Neural cell (in vitro differentiated cells): ENCODE measurements at regions not wholly inside any gene's neighbourhood (a gene's known extent, or its start where the extent isn't known, plus 50 kb on each side); places are given as distances from the start of the nearest gene placed in this dataset.

Experiments used
- H2AFZ ChIP-seq: fragments of 200-600, 300-800 bp; sonication (generic), shearing (Covaris generic); 2 replicates; pipeline ENCODE4 v1.6.0; 2014; ENCODE audit warnings: low read depth, mild to moderate bottlenecking, antibody characterized with exemption, low read length, moderate library complexity
- H3F3A ChIP-seq: fragments of 200-600 bp; shearing (Covaris generic); 2 replicates; pipeline ENCODE4 v1.6.1; 2016; ENCODE audit warnings: mild to moderate bottlenecking, moderate library complexity, mixed read lengths, antibody characterized with exemption, low read length; ENCODE audit not compliant: insufficient read depth, poor library complexity, severe bottlenecking
- H3K27ac ChIP-seq: fragments of 200-600, 300-800 bp; sonication (generic), shearing (Covaris generic); 2 replicates; pipeline ENCODE4 v1.5.1; 2014; ENCODE audit warnings: mild to moderate bottlenecking, low read length, moderate library complexity
- H3K27me3 ChIP-seq: fragments of 300-800, 200-600 bp; sonication (generic), shearing (Covaris generic); 2 replicates; pipeline ENCODE4 v1.6.0; 2014; ENCODE audit warnings: mild to moderate bottlenecking, low read depth, low read length, moderate library complexity; ENCODE audit not compliant: insufficient read depth
- H3K36me3 ChIP-seq: fragments of 300-800, 200-600 bp; sonication (generic), shearing (Covaris generic); 2 replicates; pipeline ENCODE4 v1.5.1; 2014; ENCODE audit warnings: mild to moderate bottlenecking, antibody characterized with exemption, low read length, moderate library complexity; ENCODE audit not compliant: insufficient read depth
- H3K4me2 ChIP-seq: fragments of 300-800, 200-600 bp; sonication (generic), shearing (Covaris generic); 2 replicates; pipeline ENCODE4 v1.6.0; 2014; ENCODE audit warnings: mild to moderate bottlenecking, low read length
- H3K4me3 ChIP-seq: fragments of 300-800, 200-600 bp; sonication (generic), shearing (Covaris generic); 2 replicates; pipeline ENCODE4 v1.5.1; 2014; ENCODE audit warnings: mild to moderate bottlenecking, low read length, moderate library complexity
- H3K79me2 ChIP-seq: fragments of 200-600 bp; shearing (Covaris generic); replicated peaks from 2 replicates; pipeline ENCODE4 v1.6.0; 2014; ENCODE audit warnings: mild to moderate bottlenecking, low read length, moderate library complexity; ENCODE audit not compliant: insufficient read depth
- H3K9ac ChIP-seq: fragments of 300-800, 200-600 bp; sonication (generic), shearing (Covaris generic); 2 replicates; pipeline ENCODE4 v1.6.1; 2016; ENCODE audit warnings: mild to moderate bottlenecking, low read length, mixed read lengths
- H3K9me2 ChIP-seq: fragments of 200-600 bp; shearing (Covaris generic); 2 replicates; pipeline ENCODE4 v1.6.1; 2016; ENCODE audit warnings: mild to moderate bottlenecking, low read length, mixed read lengths; ENCODE audit not compliant: insufficient read depth
- H3K9me3 ChIP-seq: fragments of 200-600, 300-800 bp; sonication (generic), shearing (Covaris generic); 2 replicates; pipeline ENCODE4 v1.6.1; 2016; ENCODE audit warnings: mild to moderate bottlenecking, mixed run types, low read length, moderate library complexity, mixed read lengths
- H4K20me1 ChIP-seq: fragments of 200-600 bp; shearing (Covaris generic); 2 replicates; pipeline ENCODE4 v1.6.1; 2016; ENCODE audit warnings: mild to moderate bottlenecking, mixed run types; ENCODE audit not compliant: insufficient read depth
- CTCF ChIP-seq: fragments of 450-650 bp; IDR thresholded peaks from 2 replicates; pipeline ENCODE4 v1.5.1; 2014; ENCODE audit warnings: antibody characterized with exemption, mild to moderate bottlenecking, moderate library complexity; ENCODE audit not compliant: poor library complexity, severe bottlenecking
- EP300 ChIP-seq: fragments of 450-650 bp; conservative IDR thresholded peaks from 2 replicates; pipeline ENCODE4 v1.6.1; 2014; ENCODE audit warnings: antibody characterized with exemption, mild to moderate bottlenecking, moderate library complexity; ENCODE audit not compliant: poor library complexity, severe bottlenecking
- EZH2 ChIP-seq: fragments of 200-600, 300-800 bp; shearing (Covaris generic), sonication (generic); IDR thresholded peaks from 2 replicates; pipeline ENCODE4 v1.6.1; 2014; ENCODE audit warnings: antibody characterized with exemption, low read length, borderline replicate concordance, mild to moderate bottlenecking; ENCODE audit not compliant: insufficient read depth, poor library complexity, severe bottlenecking
- MXI1 ChIP-seq: fragments of 450-650 bp; conservative IDR thresholded peaks from 2 replicates; pipeline ENCODE4 v1.6.1; 2014; ENCODE audit warnings: antibody characterized with exemption, mild to moderate bottlenecking; ENCODE audit not compliant: poor library complexity, severe bottlenecking
- POLR2AphosphoS5 ChIP-seq: IDR thresholded peaks from 2 replicates; pipeline ENCODE4 v1.6.1; 2012
- RAD21 ChIP-seq: fragments of 450-650 bp; conservative IDR thresholded peaks from 2 replicates; pipeline ENCODE4 v1.6.1; 2014; ENCODE audit warnings: antibody characterized with exemption, mild to moderate bottlenecking, moderate library complexity
- REST ChIP-seq: IDR thresholded peaks from 2 replicates; pipeline ENCODE4 v1.6.1; 2012; ENCODE audit warnings: borderline replicate concordance
- SMC3 ChIP-seq: fragments of 450-650 bp; conservative IDR thresholded peaks from 2 replicates; pipeline ENCODE4 v1.6.1; 2014; ENCODE audit warnings: antibody characterized with exemption, mild to moderate bottlenecking, moderate library complexity; ENCODE audit not compliant: poor library complexity
- TAF1 ChIP-seq: IDR thresholded peaks from 2 replicates; pipeline ENCODE4 v1.6.1; 2012; ENCODE audit warnings: low read depth

GRCh38 chr19:30240904-30241695 is 131.1 kb upstream of the ZNF536 start:
- H4K20me1 ChIP-seq, result no peaks in the 10 kb centered on the region
- no peak overlapping the region for H3K4me3 ChIP-seq
- no peak overlapping the region for H2AFZ ChIP-seq
- H3K27ac ChIP-seq, result no peak overlapping the region
- H3K9me2 ChIP-seq, result no peaks in the 10 kb centered on the region
- no peak for TF ChIP-seq TAF1
- H3K9me3 ChIP-seq, result no peaks in the 10 kb centered on the region
- H3F3A ChIP-seq, result no peaks in the 10 kb centered on the region
- no peaks in the 10 kb centered on the region for H3K79me2 ChIP-seq
- H3K4me2 ChIP-seq, result no peak overlapping the region
- H3K27me3 ChIP-seq, result no peaks in the 10 kb centered on the region
- H3K9ac ChIP-seq, result no peak overlapping the region
- no peaks in the 10 kb centered on the region for H3K36me3 ChIP-seq

- Histone ChIP-seq H3K9me2 (no peaks in the 10 kb centered on the region), H3F3A (no peaks in the 10 kb centered on the region), H2AFZ (no peak overlapping the region), H4K20me1 (no peaks in the 10 kb centered on the region), H3K27me3 (no peaks in the 10 kb centered on the region), H3K9me3 (no peaks in the 10 kb centered on the region), H3K9ac (no peak overlapping the region), H3K27ac (no peak overlapping the region), H3K4me2 (no peak overlapping the region), H3K4me3 (no peak overlapping the region), H3K79me2 (no peaks in the 10 kb centered on the region), H3K36me3 (no peaks in the 10 kb centered on the region)
- no peak for TF ChIP-seq MXI1
- no peak for TF ChIP-seq EZH2
- no peak for TF ChIP-seq TAF1
- no peak for TF ChIP-seq RAD21
- no peak for TF ChIP-seq CTCF
- no peak for TF ChIP-seq SMC3
- no peak for TF ChIP-seq REST
- no peak for TF ChIP-seq POLR2AphosphoS5
- no peak for TF ChIP-seq EP300
Observed at GRCh38 chr19:30244533-30244932, 127.7 kb upstream of the ZNF536 start.
